ENCODE measurements at regions not wholly inside any gene's neighbourhood (a gene's known extent, or its start where the extent isn't known, plus 50 kb on each side); places are given as distances from the start of the nearest gene placed in this dataset.

- no peak for DNase-seq (ENCODE audit: low read depth)
Observed at GRCh38 chr4:181637186-181638105, 605.8 kb upstream of the TENM3 start.

DNA sequence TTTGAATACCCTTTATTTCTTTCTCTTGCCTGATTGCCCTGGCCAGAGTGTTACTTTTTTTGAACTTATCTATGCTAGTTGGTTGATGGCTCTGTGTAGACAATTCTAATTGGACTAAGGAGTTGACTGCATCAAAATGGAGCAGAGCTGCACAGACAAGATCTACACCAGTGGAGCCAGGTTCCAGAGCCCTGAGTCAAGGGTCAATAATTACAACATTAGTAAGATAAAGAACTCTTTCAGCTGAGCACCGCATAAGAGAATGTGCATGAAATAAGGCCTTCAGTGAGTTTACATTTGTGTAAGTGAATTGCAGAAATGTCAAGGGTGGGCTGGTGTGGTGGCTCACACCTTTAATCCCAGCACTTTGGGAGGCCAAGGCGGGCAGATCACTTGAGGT lies 599.7 kb upstream of the TENM3 start:
- no peak for DNase-seq (ENCODE audit: low read depth)

DNA sequence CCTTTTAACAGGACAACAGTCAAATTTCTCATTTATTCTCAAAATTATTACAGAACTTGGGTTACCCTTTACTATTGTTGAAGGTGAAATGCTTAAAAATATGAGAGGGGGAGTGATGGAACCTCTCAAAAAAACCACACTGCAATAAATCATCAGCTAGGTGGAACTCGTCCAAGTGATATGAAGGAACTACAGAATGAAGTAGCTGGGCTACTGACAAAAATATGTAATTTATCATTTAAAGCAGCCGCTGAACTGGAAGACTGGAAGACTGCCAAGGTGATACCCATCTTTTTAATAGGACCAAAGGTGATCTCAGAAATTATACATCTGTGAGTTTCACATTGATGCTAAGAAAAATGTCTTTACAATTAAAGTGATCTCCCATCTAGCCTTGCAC lies 597.7 kb upstream of the TENM3 start:
- DNase-seq (ENCODE audit: low read depth): no peak

- no peak for DNase-seq (ENCODE audit: low read depth)
Observed at GRCh38 chr4:181646864-181647263, 596.3 kb upstream of the TENM3 start.

GRCh38 chr4:181647396-181648147 lies 595.6 kb upstream of the TENM3 start:
- DNase-seq (ENCODE audit: low read depth): no peak

DNA sequence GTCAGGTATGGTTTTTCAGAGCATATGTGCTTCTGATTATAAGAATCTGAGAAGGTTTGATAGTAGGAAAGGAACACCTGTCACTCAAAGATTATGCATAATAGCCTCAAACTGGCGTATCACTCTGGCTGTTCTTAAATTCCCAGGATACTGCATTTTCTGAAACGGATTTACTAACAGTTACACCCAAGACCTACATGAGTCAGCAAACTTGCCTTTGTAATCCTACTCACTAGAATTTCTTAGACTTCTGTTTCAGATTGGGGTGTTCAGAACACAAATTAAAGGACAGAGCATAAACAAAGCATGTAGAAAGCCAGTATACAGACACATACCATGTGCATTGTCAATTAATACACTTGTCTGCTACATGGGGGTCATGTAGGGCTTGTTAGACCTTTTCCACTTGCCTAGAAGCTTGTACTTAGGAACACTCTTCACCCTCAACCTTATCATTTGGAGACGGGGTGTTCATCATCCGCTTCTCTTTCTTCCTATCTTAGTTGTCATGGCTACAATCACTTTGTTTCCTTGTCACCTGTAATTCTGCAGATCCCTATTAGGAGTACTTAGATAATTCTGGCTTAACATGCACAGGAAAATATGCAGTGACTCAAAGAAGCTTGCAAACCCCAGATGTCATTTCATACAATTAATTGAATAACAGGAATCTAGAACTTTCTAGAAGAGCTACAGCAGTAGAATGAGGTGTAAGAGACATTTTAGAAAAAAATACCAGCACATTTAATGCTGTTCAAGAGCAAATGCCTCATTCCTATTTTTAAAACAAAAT lies 593.0 kb upstream of the TENM3 start:
- no peak for DNase-seq (ENCODE audit: low read depth)

DNA sequence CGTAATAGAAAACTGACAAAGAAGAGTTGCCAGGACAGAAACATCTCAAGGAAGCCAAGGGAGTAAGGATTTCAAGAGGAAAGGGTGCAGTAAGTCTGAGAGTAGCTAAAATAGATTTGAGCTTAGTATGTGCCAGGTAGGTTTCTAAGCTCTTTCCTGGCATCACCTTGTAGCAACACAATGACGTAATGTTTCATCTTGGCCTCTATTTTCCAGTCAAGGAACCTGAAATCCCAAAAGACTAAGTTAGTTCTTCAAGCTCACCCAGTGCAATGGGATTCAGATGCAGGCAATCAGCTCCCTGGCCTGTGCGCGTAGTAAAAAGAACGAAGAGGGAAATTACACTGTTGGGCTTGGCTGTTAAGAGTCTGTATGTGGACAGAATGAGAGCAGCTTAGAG lies 586.5 kb upstream of the TENM3 start:
- DNase-seq (ENCODE audit: low read depth): no peak

GRCh38 chr4:181659202-181659601 lies 584.0 kb upstream of the TENM3 start:
- DNase-seq (ENCODE audit: low read depth): no peak

- no peak for DNase-seq (ENCODE audit: low read depth)
Observed at GRCh38 chr4:181659876-181660275, 583.3 kb upstream of the TENM3 start.

- peak; percentile 42 for DNase-seq (ENCODE audit: low read depth)
Observed at GRCh38 chr4:181661090-181661489, 582.1 kb upstream of the TENM3 start.

GRCh38 chr4:181661923-181662322 lies 581.3 kb upstream of the TENM3 start:
- no peak for DNase-seq (ENCODE audit: low read depth)

DNA sequence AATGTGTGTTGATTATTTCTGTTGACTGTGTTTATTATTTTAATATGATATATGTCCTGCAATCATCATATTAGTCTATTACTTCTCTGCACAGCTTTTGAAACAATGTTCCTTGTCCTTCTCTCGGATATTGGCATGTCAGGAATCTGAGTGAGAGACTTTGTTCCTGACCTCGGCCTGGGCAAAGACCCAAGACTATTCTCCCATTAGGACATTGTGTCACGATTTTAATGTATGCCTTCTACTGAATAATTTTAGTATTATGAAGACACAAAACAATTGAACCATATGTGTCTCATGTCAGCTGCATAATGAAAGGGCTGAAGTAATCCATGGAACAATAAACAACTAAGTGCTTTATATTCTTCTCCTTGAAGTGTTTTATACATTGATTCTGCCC lies 580.8 kb upstream of the TENM3 start:
- DNase-seq (ENCODE audit: low read depth): no peak

DNA sequence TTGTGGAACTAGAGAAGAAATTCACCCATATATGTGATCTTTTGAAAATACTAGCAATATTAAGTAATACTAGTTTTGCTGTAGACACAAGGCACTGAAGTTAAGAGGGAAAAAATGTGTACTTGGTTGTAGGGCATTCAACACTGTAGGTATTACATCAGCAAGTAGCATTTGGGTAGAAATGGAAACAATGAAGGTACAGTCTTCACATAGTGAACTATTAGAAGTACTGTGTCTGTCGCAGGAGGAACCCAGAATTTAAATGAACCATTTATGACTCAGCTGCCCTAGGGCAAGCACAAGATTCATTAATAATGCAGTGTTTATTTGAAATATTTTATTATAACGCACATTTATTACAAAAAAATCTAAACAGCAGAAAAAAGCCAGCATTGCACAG lies 572.7 kb upstream of the TENM3 start:
- no peak for DNase-seq (ENCODE audit: low read depth)

- no peak for DNase-seq (ENCODE audit: low read depth)
Observed at GRCh38 chr4:181671672-181672071, 571.5 kb upstream of the TENM3 start.

DNA sequence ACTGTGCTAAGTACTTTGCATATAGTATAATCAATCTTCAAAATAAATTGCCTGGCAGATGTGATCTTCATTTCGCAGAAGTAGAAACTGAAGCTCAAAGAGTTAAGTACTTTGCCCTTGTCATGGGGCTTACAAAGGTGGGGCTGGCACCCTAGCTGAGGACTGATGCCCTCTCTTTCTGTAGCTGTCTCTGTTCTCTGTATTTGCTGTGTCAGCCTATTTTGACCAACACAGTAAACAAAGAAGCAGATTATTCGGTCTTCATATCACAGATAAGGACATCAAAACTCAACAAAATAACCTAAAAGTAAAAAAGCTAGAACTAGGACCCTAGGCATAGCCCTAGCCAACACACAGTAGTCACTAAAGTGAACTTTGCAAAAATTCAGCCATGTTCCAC lies 570.5 kb upstream of the TENM3 start:
- DNase-seq (ENCODE audit: low read depth): no peak

- peak; percentile 49 for DNase-seq (ENCODE audit: low read depth)
Observed at GRCh38 chr4:181674315-181674875, 568.8 kb upstream of the TENM3 start.

DNA sequence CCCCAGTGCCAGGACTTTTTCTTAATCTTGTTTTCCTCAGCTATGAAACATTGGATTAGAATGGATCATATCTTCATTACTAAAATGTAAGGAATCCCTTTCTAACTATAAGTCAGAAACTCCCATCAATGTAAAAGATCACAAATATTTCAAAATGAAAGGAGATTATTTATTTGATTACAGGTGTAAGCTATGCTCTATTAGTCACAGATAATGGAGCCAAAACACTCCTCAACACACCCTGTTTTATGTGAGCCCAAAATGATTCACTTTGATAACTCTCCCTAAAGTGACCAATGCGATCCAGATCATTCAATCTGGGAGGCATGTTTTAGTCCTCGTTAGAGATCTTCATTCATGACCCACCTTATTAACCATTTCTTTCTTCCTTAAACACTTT lies 566.7 kb upstream of the TENM3 start:
- DNase-seq (ENCODE audit: low read depth): no peak

DNA sequence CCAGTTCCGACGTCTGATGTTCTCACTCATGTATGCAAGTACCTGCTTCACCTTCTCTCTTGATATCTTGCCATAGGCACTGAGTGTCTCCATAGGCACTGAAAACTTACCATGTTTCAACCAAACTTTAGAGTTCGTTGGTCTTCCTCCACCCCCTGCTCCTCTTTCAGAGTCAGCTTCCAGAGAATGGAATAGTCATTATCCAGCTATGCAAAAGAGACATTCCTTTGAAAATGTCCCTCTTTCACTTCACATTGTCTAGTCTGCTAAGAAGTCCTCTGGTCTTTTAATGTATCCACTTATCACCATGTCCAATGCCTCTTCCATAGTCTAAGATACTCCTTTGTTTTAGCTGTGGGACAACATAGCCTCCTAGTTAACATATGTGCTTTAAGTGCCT lies 566.0 kb upstream of the TENM3 start:
- no peak for DNase-seq (ENCODE audit: low read depth)

DNA sequence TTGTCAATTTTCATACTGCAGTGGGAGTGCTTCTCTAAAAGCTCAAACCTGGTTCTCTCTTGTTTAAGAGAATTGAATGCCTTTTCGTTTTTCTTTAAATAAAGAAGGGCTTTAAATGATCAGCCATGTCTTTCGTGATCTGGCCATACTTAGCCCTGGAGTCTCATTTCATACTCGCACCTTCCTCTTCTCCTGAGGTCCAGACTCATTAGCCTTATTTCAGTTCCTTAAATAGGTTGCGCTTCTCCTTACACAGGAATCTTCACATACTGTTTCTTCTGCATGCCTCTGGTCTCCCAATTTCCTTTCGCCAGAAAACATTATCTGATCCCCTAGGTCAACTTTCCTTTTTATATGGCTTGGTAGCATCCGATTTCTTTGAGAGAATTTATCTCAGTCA lies 565.6 kb upstream of the TENM3 start:
- DNase-seq (ENCODE audit: low read depth): no peak

DNA sequence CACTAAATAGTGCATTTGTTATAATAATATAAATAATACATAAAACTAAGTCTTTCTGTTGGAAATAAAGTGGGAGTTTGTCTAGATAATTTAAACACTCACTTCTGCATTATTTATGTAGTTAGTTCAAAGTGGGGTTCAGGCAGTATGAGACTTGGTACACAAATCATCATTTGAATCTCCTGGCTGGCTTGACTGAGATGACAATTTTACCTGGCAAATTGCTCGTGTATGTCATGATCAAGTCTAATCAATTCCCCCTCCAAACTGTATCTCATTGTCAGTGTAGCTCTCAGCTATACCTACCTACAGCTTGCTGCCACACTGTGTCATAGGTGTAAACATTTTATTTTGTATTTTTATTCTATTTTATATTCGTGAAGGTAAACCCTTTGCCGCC lies 563.4 kb upstream of the TENM3 start:
- DNase-seq (ENCODE audit: low read depth): no peak

DNA sequence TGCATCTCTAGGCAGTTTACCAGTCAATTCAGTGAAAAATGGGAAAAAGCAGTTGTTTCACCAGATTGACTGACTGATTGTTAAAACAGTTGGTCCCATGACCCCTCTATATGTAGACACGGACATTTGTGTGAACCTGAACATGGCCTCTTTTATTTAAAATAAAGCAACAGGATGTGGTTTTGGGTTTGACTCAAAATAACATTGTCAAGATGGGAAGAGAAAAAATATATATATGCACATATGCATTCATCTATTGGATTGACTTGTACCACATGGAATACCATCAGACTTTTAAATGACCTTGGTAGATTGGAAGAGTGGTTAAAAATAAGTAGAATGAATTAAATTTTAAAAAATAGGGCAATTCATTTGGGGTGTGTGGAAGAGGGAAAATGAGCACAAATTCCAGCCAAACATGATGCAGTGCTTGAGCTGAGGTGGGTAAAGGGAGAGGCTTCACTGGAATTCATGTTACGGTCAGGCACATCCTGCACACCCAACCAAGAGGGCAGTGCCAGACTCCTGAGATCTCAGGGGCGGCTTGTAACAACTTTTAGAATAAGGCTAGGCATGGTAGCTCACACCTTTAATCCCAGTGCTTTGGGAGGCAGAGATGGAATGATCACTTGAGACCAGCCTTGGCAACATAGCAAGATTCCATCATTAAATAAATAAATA lies 560.7 kb upstream of the TENM3 start:
- no peak for DNase-seq (ENCODE audit: low read depth)

DNA sequence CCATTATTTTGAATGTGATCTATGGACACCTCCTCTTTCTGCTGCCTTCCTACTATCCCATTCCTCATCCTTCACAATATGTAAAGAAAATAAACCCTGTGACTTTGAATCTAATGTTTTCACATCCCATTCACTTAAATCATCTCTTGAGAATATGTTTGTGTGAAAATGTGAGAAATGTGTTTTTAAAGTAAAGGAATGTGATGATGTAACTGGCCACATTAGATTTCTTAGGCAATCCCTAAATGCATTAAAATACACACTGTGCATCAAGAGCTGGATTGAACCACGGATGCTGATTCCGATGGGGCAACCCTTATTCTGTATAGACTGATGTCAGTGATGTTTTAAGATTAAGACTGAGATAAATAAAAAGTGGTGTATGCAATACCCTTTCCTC lies 558.9 kb upstream of the TENM3 start:
- no peak for DNase-seq (ENCODE audit: low read depth)

Data from stromal cell of bone marrow (primary cell).